Activated CD8-positive, alpha-beta memory T cell treated with anti-CD3 and anti-CD28 coated beads for 36 hours (primary cell): ENCODE measurements at regions not wholly inside any gene's neighbourhood (a gene's known extent, or its start where the extent isn't known, plus 50 kb on each side); places are given as distances from the start of the nearest gene placed in this dataset.
"Not testable (repeated sequence)": the region's sequence is repeated elsewhere in the genome, so short reads cannot be mapped to it uniquely, and the experiment has no call there.

Experiments
- CTCF ChIA-PET: fragments of 350-600 bp; sonication (Branson Sonifier 250); formaldehyde crosslinking; loops from one replicate; lab custom pipeline; 2021; ENCODE audit warnings: antibody characterized with exemption; lab: Charles Lee
- POLR2A ChIA-PET: fragments of 350-600 bp; sonication (Branson Sonifier 250); formaldehyde crosslinking; loops from one replicate; lab custom pipeline; 2021; ENCODE audit warnings: antibody characterized with exemption; lab: Charles Lee

DNA sequence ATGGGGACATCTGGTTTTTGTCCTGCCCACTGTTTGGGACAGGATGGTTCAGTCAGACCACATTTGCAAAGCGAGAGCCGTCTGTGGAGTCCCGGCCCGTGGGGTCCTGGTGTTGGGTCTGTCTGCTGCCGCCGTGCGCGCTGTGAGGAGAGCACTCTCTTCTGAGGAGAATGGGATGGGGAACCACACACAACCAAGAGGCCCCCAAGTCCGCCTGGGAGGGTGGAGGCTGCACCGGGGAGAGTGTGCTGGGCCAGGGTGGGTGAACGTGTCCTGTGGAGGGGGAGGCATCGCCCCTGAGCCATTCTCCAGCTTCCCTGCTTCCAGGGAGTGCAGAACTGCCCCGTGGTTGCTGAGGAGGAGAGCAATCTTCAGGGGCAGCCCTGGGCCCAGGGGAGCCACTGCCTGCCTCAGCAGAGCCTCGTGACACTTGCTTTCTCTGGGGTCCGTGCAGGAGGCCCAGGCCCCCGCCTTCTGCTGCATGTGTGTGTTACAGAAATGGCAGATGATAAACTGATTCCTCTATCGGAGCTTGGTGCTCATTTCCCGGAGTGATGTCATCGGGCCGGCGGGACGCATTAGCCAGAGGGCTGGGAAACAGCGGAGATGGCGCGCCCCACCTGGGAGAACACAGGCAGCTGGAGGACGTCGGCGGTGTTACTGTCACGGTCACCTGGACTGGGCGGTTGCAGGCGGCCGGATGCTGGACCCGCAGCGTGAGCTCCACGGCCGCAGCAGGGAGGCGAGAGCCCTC is 173.4 kb downstream of the LAT start:
- CTCF ChIA-PET, POLR2A ChIA-PET: not testable (repeated sequence)

DNA sequence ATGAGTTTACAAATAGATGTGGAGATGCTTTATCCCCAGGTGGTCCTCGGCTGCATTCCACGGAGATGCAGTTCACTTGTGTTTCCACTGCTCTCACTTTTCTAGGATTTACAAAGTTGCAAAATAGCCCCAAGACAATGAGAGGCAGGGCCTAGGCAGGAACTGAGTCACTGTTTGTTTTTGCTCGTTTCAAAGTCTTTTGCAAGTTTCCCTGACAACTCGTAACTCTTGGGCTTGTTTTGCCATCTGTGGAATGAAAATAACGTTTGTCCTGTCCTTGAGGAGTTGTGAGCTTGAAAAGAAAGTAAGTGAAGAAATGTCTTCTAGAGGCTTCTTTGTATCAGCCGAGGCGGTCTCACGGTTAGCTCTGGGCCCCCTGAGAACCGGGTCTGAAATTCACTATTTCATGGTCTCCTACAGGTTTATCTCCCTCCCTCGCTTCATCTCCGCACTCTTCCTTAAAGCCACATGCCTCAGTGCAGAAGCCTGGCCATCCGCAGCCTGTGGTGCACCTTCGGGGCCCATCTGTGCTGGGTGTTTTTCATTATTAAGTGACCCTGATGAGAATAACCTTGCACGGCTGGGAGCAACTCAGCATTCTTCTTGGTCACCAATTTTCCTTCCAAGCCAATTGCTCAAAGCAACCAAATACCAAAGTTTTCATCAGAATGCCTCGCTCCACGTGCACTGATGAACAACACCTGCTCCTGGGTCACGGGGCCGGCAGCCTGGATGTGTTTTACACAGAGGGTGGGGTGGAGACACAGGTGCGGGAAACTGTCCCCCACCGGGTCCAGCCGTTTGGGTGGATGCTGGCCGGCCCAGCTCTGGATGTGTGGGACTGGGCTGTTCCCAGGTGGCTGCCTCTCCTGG is 172.4 kb downstream of the LAT start:
- POLR2A ChIA-PET, CTCF ChIA-PET: not testable (repeated sequence)

DNA sequence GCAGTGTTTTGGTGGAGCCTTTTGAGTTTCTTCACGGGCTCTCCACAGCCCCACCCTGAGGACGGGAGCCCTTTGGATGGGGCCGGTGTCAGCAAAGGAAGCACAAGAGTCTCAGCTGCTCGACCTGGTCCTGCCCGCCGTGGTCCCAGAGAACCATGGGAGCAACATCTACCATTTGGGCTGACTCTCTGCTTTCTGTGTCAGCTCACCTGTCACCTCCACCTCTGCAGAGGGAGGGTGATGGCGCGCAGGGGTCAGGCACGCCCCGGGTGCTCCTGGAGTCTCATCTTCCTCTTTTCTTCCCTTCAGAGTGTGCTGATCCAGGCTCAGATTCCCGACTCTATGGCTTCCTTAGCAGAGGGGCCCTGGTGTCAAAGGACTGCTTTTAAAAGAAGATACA is 171.7 kb downstream of the LAT start:
- ChIA-PET CTCF (no interaction called here), POLR2A (no interaction called here)

DNA sequence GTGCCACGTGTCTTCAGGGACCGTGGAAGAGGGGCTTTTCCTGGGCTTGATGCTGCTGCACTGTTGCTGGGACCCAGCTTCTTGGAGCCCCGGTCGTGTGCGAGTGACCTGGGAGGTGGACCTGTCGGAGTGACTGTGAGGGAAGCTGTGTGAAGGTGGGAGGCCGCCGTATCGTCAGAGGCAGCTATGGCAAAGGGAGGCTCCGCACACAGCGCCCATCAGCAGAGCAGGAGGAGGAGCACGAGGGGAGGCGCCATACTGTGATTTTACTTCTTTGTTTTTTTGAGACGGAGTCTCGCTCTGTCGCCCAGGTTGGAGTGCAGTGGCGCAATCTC is 171.0 kb downstream of the LAT start:
- POLR2A ChIA-PET, CTCF ChIA-PET: not testable (repeated sequence)

DNA sequence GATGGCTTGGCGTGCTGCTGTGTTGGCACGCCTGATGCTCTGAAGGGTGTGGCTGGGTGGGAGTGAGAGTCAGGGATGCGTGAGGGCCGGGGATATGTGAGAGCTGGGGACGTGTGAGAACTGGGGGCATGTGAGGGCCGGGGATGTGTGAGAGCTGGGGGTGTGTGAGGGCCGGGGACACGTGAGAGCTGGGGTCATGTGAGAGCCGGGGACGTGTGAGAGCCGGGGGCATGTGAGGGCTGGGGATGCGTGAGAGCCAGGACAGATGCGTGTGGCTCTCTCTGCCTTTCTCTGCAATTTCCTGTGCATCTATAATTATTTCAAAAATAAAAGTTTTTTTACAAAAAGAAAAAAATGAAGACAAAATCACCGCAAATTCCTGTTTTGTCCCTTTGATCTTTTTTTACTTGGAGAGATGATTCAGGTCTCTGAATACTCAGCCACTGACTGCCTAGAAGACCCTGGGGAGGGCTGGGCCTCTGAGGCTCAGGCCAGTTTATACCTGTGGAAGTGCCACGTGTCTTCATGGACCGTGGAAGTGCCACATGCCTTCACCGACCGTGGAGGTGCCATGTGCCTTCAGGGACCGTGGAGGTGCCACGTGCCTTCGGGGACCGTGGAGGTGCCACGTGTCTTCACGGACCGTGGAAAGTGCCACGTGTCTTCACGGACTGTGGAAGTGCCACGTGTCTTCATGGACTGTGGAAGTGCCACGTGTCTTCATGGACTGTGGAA is 170.4 kb downstream of the LAT start:
- CTCF ChIA-PET, POLR2A ChIA-PET: not testable (repeated sequence)

DNA sequence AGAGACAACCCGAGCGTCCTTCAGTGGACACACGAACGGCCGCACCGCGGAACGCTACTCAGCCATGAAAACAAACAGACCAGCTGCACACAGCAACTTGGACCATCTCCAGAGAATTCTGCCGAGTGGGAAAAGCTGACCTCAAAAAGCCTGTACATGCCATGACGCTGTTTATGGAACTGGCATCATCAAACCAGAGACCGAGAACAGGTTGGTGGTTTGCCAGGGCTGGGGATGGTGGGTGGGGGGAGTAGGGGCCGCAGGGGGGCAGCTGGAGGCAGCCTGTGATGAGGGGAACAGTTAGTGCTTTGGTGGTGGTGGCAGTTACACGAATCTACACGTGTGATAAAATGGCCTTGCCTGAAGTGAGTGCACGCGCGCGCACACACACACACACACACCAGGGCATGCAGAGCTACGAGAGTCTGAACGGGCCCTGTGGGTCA is 169.8 kb downstream of the LAT start:
- ChIA-PET POLR2A (no interaction called here), CTCF (no interaction called here)

DNA sequence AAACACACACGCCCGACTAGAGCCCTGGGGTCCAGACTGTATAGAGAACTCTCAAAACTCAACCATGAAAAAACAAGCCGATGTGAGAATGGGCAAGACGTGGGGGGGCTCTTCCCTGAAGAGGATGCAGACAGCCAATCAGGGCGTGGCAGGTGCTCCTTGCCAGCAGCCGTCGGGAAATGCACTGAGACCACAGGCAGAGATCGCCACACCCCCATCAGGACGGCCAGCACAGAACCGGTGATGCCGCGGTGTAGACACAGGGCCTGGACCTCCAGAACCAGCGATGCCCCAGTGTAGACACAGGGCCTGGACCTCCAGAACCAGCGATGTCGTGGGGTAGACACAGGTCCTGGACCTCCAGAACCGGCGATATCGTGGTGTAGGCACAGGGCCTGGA is 169.2 kb downstream of the LAT start:
- ChIA-PET CTCF (no interaction called here), POLR2A (no interaction called here)

DNA sequence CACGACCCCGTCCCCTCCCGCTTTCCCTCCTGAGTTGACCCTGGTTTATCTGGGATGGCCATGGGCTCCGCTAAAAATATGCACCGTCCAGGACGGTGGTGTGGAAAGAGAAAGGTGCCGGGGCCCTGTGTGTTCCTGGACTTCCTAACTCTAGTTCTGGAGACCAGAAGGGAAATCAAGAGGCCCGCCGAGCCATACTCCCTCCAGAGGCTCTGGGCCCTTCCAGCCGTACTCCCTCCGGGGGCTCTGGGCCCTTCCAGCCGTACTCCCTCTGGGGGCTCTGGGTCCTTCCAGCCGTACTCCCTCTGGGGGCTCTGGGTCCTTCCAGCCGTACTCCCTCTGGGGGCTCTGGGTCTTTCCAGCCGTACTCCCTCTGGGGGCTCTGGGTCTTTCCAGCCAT is 168.5 kb downstream of the LAT start:
- POLR2A ChIA-PET, CTCF ChIA-PET: not testable (repeated sequence)

DNA sequence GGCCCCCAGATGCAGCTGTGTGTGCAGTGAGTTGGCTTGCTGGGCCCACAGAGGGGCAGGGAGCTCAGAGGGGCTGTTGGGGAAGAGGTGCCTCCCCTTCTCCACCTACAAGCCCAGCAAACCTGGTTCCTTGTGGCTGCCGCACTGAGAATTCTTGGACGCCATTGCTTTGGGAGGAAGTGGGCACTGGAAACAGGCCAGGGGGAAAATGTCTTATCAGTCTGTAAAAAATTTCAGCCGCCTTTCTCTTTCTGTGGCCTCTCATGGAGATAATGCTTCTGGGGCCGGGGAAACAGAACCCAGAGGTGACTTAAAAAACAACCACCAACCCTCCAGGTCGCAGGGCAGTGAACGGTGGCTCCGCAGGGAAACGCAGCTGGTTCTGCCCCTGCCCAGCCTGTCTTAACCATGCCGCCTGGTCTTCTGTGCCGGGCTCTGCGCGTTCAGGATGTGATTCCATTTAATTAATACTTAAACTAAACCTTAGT is 167.7 kb downstream of the LAT start:
- POLR2A ChIA-PET, CTCF ChIA-PET: not testable (repeated sequence)

DNA sequence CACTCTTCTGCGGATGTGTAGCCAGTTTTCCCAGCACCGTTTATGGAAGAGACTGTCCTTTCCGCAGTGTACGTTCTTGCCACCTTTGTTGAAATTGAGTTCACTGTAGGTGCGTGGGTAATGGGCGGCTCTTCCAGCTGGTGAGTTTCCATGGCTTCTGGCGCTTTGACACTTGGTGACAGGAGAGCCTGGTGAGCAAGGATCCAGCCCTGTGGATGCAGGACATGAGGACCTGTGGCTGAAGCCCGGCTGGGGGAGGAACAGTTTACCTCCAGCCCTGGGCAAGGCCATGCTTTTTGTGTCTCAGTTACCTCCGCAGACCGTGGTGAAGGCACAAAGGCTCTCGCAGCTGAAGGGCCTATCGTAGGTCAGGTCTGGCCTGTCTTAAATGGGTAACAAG is 166.5 kb downstream of the LAT start:
- CTCF ChIA-PET, result interaction anchor here (0.7 kb wide), 1 partner anchor 158 kb away, joined by 3 read pairs; no protein-coding TSS in a partner anchor
- POLR2A ChIA-PET, result no interaction called here

DNA sequence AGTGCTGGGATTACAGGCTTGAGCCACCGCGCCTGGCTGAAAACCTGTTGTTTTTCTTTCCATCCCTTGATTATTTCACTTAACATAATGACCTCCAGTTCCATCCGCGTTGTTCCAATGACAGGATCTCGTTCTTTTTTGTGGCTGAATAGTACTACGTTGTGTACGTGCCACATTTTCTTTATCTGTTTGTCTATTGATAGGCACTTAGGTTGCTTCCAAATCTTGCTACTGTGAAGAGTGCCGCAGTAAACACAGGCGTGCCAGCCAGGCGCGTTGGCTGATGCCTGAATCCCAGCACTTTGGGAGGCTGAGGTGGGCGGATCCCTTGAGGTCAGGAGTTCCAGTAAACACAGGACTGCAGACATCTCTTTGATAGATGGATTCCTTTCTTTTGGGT is 165.1 kb downstream of the LAT start:
- POLR2A ChIA-PET, result not testable (repeated sequence)

DNA sequence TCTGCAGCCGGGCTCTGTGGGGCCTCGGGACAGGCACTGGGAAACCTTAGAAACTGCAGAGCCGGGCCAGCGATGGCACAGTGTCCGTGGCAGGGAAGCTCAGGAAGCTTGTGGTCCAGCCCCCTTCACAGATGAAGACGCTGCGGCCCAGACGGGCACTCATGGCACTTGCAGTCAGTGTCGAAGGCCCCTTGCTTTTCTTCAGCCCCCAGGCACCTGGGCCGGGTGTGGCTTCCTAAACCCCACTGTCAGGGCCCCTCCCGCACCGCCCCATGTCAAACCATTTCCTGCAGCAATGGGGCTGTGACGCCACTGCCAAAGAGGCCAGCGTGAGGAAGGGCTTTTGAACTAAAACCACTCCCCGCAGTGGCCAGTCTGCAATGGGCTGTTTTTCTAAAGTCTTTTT is 164.0 kb downstream of the LAT start:
- CTCF ChIA-PET, result no interaction called here
- POLR2A ChIA-PET, result no interaction called here

More for the DNA sequence above, 165.1 kb downstream of the LAT start:
- CTCF ChIA-PET, result not testable (repeated sequence)

DNA sequence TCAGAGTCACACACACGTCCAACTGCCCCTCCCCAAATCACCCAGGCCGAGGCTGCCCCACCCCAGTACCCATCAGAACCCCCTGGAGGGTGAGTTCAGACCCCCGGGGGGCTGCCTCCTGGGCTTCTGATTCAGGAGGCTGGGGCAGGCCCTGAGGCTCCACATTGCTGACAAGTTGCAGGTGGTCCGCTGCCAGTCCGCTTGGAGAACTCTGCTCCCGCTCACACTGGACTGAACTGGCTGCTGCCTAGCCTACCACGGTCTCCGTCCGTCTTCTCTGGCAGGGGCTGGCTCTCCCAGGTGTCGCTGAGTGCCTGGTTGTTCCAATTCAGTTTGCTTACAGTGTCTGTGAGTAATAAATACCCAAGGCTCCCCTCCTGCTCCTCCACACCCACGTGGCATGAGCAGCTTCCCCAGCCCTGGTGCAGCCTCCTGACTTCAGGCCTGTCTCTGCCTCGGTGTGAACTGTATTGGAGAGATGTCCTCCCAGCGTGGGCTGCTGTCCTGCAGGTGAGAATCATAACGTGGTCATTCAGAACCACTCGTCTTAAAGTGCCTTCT is 163.4 kb downstream of the LAT start:
- POLR2A ChIA-PET, result no interaction called here
- CTCF ChIA-PET, result no interaction called here

DNA sequence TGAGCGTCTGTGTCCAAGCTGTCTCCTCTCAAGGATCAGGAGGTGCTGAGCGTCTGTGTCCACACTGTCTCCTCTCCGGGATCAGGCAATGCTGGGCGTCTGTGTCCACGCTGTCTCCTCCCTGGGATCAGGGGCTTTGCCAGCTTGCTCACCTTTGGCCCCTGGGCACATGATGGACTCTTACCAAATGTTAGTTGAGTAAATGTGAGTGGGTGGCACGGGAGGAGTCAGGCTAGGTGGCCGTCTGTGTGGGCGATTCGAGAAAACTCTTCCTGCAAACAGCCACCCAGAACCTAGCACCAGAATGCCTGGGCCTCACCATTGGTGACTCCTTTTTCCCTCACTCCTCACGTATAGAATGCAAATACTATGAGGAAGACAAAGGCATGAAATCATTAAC is 162.9 kb downstream of the LAT start:
- POLR2A ChIA-PET, CTCF ChIA-PET: not testable (repeated sequence)

DNA sequence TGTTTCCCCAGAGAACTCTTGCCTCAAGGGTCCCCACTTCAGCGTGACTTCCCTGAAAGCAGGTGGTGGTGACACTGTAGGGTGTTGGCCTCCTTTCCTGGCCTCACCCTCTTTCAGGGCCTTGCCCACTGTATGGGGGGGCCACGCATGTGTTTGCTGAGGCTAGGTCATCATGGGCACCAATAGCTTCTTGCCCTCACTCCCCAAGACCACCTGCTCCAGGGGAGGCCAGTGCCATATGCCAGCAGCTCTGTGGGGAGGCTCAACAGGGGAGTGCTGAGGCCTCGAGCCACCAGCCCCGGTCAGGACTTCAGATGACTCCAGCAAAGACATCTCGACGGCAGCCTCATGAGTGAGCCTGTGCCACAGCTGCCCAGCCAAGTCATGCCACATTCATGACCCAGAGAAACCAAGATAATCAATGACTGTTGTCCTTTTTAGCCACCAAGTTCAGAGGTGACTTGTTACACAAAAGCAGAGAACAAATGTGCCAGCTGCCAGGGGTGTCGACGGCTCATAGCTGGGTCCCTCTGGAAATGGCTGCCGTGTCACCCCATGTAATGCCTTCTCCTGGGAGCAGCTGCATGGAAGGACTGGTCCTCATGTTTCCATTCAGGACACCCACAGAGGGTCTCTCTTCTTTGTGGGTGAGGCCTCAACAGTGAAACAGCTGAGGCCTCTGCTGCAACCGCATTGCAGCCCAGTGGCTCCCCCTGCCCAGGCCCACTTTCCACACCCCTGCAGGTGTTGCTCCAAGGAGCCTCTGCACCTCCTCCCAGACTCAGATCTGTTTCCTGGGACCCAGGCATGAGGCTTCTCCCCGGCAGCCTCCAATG is 162.2 kb downstream of the LAT start:
- POLR2A ChIA-PET, CTCF ChIA-PET: not testable (repeated sequence)

DNA sequence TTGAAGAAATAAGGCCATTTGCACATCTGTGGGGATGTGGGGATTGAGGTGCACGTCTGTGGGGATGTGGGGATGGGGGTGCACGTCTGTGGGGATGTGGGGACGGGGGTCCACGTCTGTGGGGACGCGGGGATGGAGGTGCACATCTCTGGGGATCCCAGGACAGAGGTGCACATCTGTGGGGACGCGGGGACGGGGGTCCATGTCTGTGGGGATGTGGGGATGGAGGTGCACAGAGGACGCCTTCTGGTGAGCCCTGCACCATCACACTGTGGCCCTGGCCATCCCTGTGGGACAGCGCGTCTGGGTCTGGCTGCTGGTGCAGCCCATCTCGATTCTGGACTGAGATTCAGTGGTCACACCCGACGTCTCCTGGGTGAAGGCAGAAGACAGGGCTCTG is 161.4 kb downstream of the LAT start:
- CTCF ChIA-PET, result no interaction called here
- POLR2A ChIA-PET, result no interaction called here

DNA sequence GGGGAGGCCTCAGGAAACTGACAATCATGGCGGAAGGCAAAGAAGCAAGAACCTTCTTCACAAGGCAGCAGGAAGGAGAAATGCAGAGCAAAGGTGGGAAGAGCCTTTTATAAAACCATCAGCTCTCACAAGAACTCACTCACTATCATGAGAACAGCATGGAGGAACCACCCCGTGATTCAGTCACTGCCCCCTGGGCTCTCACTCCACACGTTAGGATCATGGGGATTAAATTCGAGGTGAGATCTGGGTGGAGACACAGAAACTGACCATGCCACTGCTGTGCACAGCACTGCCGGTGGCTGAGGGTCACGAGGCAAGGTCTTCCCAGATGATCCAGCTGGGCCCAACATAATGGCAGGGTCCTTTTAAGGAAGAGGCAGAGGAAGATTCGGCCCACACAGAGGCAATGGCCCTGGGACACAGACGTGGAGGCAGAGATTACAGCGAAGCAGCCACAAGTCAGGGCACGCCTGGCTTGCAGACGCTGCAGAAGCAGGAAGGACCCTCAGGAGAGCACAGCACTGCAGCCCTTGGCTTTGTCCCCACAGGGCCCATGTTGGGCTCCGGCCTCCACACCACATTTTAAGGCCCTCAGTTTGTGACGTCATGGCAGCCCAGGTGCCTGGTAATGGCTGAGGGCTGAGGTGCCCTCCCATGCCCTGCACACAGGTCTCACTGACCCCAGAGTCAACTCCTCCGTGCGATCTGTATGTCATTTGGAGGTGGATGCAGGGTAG is 160.8 kb downstream of the LAT start:
- CTCF ChIA-PET, POLR2A ChIA-PET: not testable (repeated sequence)

DNA sequence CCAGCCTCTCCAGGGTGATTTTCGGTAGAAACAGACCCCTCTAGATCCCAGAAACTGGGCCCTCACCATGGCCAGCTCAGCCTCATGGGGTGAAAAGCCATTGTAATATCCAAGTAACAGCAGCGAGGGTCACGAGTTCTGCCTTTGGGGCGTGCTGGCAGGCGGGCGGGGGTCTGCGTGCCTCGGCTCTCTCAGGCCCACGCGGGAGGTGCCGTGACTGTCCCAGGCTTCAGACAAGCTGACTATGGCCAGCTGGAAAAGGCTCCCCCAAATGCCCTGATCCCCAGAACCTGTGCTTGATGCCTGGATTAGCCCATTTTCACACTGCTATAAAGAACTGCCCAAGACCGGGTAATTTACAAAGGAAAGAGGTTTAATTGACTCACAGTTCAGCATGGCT is 160.2 kb downstream of the LAT start:
- POLR2A ChIA-PET, CTCF ChIA-PET: not testable (repeated sequence)
